Adrenal gland (tissue), 9 donors: ENCODE measurements at regions not wholly inside any gene's neighbourhood (a gene's known extent, or its start where the extent isn't known, plus 50 kb on each side); places are given as distances from the start of the nearest gene placed in this dataset.

Experiments used
- DNase-seq, 7 donors: peaks; one replicate each; pipeline ENCODE4 v3.0.0-alpha.2; 2019 to 2020
- H3K27ac ChIP-seq, 5 donors: fragments of 200-600 bp; sonication (generic) in 4 of 5; 1 replicate in 3 of 5; 2 replicates in 2 of 5; pipeline versions ENCODE4 v1.5.1 to v1.8.0; 2016 to 2020; ENCODE audit warnings: mild to moderate bottlenecking in 1 of 5
- H3K27me3 ChIP-seq: fragments of 200-600 bp; 2 replicates; pipeline ENCODE4 v1.8.0; 2021
- H3K36me3 ChIP-seq, 2 donors: fragments of 200-600 bp; replicated peaks in 1 of 2; 1 replicate in 1 of 2; 2 replicates in 1 of 2; pipeline versions ENCODE4 v1.5.1 to v1.8.0; 2018 to 2022
- H3K4me1 ChIP-seq, 2 donors: fragments of 200-600 bp; replicated peaks in 1 of 2; 1 replicate in 1 of 2; 2 replicates in 1 of 2; pipeline versions ENCODE4 v1.5.1 to v1.8.0; 2018 to 2021
- H3K4me3 ChIP-seq, 4 donors: fragments of 200-600 bp; sonication (generic) in 3 of 4; one replicate each; pipeline ENCODE4 v1.5.1; 2016 to 2018
- H3K9me3 ChIP-seq, 3 donors: fragments of 200-600 bp; sonication (generic) in 1 of 3; replicated peaks in 1 of 3; 1 replicate in 2 of 3; 2 replicates in 1 of 3; pipeline versions ENCODE4 v1.5.1 to v1.8.0; 2016 to 2021
- POLR2A ChIP-seq, 2 donors: fragments of 450-650 bp; IDR thresholded peaks; one replicate each; pipeline ENCODE4 v1.6.1; 2017; ENCODE audit warnings: antibody characterized with exemption in 2 of 2, mild to moderate bottlenecking in 2 of 2, moderate library complexity in 1 of 2
- WGBS, 4 donors: extraction: QIAGEN DNeasy Blood & Tissue Kit in 2 of 4; methylation state at CpG; one replicate each; pipeline versions ENCODE4 v1.1.5 to v1.1.7; 2013 to 2017; 5-methylcytosine and 5-hydroxymethylcytosine counted together
- intact Hi-C, 2 donors: fragments of 100-400 bp; cut with DNase I; formaldehyde crosslinking; loops; one replicate each; pipeline versions ENCODE4 v1.14.1 to v1.15.0; 2022 to 2023
- TF ChIP-seq, protein P1 (sequence below), 6 experiments: fragments of 450-650 bp in 4 of 6; fragments of 200-600 bp in 2 of 6; sonication (generic) in 1 of 6; IDR thresholded peaks; 1 replicate in 5 of 6; 2 replicates in 1 of 6; pipeline versions ENCODE4 v1.5.1 to v1.8.0; 2016 to 2021; ENCODE audit warnings: antibody characterized with exemption in 6 of 6, mild to moderate bottlenecking in 2 of 6, moderate library complexity in 1 of 6
- donor health status: healthy with polysubstance abuse.
- donor health status: Bipolar disorder and iron deficiency.
- donor health status: DM: yes; HTN: yes; CAD: no.
- donor health status: DM: no; HTN: no; CAD: no.
- donor health status: DM: no; HTN: no; CAD: no.

DNA sequence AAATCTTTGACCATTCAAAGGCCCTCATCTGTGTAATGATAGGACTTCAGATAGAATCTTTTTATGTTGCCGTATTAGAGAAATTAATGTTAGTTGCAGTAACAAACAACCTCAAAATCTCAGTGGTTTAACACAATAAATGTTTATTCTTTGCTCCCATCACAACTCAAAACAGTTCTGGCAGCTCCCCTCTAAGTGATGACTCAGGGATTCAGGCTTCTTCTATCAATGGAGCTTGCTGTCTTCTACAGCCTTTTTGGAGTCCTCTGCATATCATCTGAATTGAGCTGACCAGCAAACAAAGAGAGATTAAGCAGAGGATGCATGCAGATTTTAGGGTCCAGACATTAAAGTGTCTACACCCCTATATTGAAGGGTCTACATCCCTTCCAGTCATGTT lies 59.1 kb upstream of the RAB3GAP2 start:
- no peak overlapping the region for H3K27ac ChIP-seq
- H3K27me3 ChIP-seq = no peaks in the 10 kb centered on the region
- intact Hi-C loops = no loop called here
- no peak for DNase-seq
- H3K9me3 ChIP-seq = no peaks in the 10 kb centered on the region
- TF ChIP-seq POLR2A (IDR thresholded peaks at IDR 0.05) = no peak
- TF ChIP-seq, protein P1, sequence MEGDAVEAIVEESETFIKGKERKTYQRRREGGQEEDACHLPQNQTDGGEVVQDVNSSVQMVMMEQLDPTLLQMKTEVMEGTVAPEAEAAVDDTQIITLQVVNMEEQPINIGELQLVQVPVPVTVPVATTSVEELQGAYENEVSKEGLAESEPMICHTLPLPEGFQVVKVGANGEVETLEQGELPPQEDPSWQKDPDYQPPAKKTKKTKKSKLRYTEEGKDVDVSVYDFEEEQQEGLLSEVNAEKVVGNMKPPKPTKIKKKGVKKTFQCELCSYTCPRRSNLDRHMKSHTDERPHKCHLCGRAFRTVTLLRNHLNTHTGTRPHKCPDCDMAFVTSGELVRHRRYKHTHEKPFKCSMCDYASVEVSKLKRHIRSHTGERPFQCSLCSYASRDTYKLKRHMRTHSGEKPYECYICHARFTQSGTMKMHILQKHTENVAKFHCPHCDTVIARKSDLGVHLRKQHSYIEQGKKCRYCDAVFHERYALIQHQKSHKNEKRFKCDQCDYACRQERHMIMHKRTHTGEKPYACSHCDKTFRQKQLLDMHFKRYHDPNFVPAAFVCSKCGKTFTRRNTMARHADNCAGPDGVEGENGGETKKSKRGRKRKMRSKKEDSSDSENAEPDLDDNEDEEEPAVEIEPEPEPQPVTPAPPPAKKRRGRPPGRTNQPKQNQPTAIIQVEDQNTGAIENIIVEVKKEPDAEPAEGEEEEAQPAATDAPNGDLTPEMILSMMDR (IDR thresholded peaks at IDR 0.05) = no peak
- no peaks in the 10 kb centered on the region for H3K36me3 ChIP-seq
- no peaks in the 10 kb centered on the region for H3K4me1 ChIP-seq
- WGBS, 4 donors = 83 to 94% (median 88%) methylated on average over 1 of the region's 1 CpG
- no peak overlapping the region for H3K4me3 ChIP-seq

DNA sequence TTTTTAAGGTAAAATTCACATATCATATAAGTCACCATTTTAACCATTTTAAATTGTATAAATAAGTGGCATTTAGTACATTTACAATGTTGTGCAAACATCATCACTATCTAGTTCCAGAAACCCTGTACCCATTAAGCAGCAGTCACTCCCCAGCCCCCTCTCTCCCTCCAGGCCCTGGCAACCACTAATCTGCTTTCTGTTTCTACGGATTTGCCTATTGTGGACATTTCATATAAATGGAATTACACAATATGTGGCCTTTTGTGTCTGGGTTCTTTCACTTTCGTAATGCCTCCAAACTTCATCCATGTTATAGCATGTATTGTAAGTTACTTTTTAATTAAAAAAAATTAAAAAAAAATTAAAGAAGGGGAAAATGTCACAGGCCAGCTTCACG lies 58.0 kb upstream of the RAB3GAP2 start:
- H3K4me1 ChIP-seq = no peaks in the 10 kb centered on the region
- H3K4me3 ChIP-seq = no peak overlapping the region
- TF ChIP-seq, protein P1 (IDR thresholded peaks at IDR 0.05) = no peak
- no peak for TF ChIP-seq POLR2A (IDR thresholded peaks at IDR 0.05)
- DNase-seq = peak in 1 of 7 donors; percentile 58
- H3K27ac ChIP-seq = no peak overlapping the region
- H3K9me3 ChIP-seq = no peaks in the 10 kb centered on the region
- intact Hi-C loops = no loop called here
- H3K27me3 ChIP-seq = no peaks in the 10 kb centered on the region
- 52 to 67% (median 64%) methylated on average over 3 of the region's 3 CpGs for WGBS, 4 donors
- no peaks in the 10 kb centered on the region for H3K36me3 ChIP-seq

DNA sequence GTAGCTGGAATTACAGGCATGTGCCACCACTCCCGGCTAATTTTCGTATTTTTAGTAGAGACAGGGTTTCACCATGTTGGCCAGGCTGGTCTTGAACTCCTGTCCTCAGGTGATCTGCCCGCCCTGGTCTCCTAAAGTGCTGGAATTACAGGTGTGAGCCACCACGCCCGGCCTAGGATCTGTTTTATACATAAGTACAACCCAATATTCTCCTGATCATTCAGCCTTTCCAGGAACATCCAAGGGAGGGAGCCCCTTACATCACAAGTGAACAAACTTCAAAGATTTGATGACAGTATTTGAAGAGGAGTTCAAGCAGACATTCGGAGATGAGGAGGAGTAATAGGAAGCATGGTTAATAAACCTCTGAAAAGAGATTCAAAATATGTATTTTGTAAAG lies 54.9 kb upstream of the RAB3GAP2 start:
- no peaks in the 10 kb centered on the region for H3K27me3 ChIP-seq
- intact Hi-C loops = no loop called here
- DNase-seq = no peak
- no peaks in the 10 kb centered on the region for H3K9me3 ChIP-seq
- no peaks in the 10 kb centered on the region for H3K4me1 ChIP-seq
- TF ChIP-seq, protein P1 (IDR thresholded peaks at IDR 0.05) = no peak
- no peak for TF ChIP-seq POLR2A (IDR thresholded peaks at IDR 0.05)
- no peak overlapping the region for H3K4me3 ChIP-seq
- WGBS, 4 donors = 74 to 80% (median 76%) methylated on average over 6 of the region's 6 CpGs
- no peak overlapping the region for H3K27ac ChIP-seq
- no peaks in the 10 kb centered on the region for H3K36me3 ChIP-seq

DNA sequence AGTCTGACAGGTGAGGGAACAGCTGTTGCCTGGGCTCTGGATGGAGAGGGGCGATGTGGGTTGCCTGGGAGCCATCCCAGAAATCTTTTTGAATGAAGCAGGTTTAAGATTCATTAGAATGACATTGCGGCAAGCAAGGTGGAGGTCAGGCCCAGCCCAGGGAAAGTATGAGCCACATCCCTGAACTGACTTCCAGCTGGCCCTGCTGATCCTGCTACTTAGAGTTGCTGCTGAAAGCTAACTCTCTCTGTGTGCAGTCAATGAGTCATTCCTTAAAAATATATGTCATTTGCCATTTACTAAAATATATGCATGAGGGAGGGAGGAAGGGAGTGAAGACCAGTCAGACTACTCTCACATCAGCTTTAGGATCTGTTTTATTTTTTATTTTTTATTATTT lies 54.3 kb upstream of the RAB3GAP2 start:
- H3K36me3 ChIP-seq = no peaks in the 10 kb centered on the region
- H3K4me3 ChIP-seq = no peak overlapping the region
- no peaks in the 10 kb centered on the region for H3K27me3 ChIP-seq
- no peaks in the 10 kb centered on the region for H3K4me1 ChIP-seq
- intact Hi-C loops = no loop called here
- no peak overlapping the region for H3K27ac ChIP-seq
- TF ChIP-seq POLR2A (IDR thresholded peaks at IDR 0.05) = no peak
- TF ChIP-seq, protein P1 (IDR thresholded peaks at IDR 0.05) = no peak
- WGBS, 4 donors = 83 to 94% (median 86%) methylated on average over 2 of the region's 2 CpGs
- H3K9me3 ChIP-seq = no peaks in the 10 kb centered on the region
- no peak for DNase-seq
